ENCODE measurements at regions not wholly inside any gene's neighbourhood (a gene's known extent, or its start where the extent isn't known, plus 50 kb on each side); places are given as distances from the start of the nearest gene placed in this dataset.

GRCh38 chr13:22012686-22013085 is 341.8 kb downstream of the FGF9 start:
- TF ChIP-seq JUND (IDR thresholded peaks at IDR 0.05; ENCODE audit: low read length), result no peak
- no peak for TF ChIP-seq CTCF (IDR thresholded peaks at IDR 0.05; ENCODE audit: control extremely low read depth in 1 of 3, insufficient read depth in 1 of 3, low read depth in 1 of 3, low read length in 3 of 3)
- no peak for TF ChIP-seq POLR2AphosphoS5 (IDR thresholded peaks at IDR 0.05; ENCODE audit: low read depth, low read length)
- TF ChIP-seq USF2 (IDR thresholded peaks at IDR 0.05; ENCODE audit: low read length), result no peak
- no peak for TF ChIP-seq SRF (IDR thresholded peaks at IDR 0.05; ENCODE audit: low read depth, low read length)
- no peak for TF ChIP-seq CHD2 (IDR thresholded peaks at IDR 0.05; ENCODE audit: low read length)
- TF ChIP-seq CHD1 (IDR thresholded peaks at IDR 0.05; ENCODE audit: low read depth, low read length), result no peak
- no peak for TF ChIP-seq CBX8 (IDR thresholded peaks at IDR 0.05; ENCODE audit: borderline replicate concordance, low read depth, low read length)
- no peak for TF ChIP-seq GTF2F1 (IDR thresholded peaks at IDR 0.05; ENCODE audit: borderline replicate concordance, low read depth, low read length)
- no peak for TF ChIP-seq POLR2A (IDR thresholded peaks at IDR 0.05; ENCODE audit: control extremely low read depth in 1 of 2, low read depth in 2 of 2, low read length in 2 of 2)
